HEK293T (cell line): ENCODE measurements at regions not wholly inside any gene's neighbourhood (a gene's known extent, or its start where the extent isn't known, plus 50 kb on each side); places are given as distances from the start of the nearest gene placed in this dataset.

Source experiments
- ARNT ChIP-seq: fragments of 450-650 bp; IDR thresholded peaks from 2 replicates; pipeline ENCODE4 v1.6.1; 2017; ENCODE audit warnings: mild to moderate bottlenecking
- BHLHE40 ChIP-seq: fragments of 450-650 bp; IDR thresholded peaks from 2 replicates; pipeline ENCODE4 v1.6.1; 2016; ENCODE audit warnings: mild to moderate bottlenecking, moderate library complexity, borderline replicate concordance
- ELF4 ChIP-seq: fragments of 450-650 bp; IDR thresholded peaks from 2 replicates; pipeline ENCODE4 v1.6.1; 2017; ENCODE audit warnings: antibody characterized with exemption
- FOXA1 ChIP-seq: fragments of 450-650 bp; IDR thresholded peaks from 2 replicates; pipeline ENCODE4 v1.6.1; 2016; ENCODE audit warnings: mild to moderate bottlenecking
- L3MBTL2 ChIP-seq: fragments of 450-650 bp; conservative IDR thresholded peaks from 2 replicates; pipeline ENCODE4 v1.6.1; 2016; ENCODE audit warnings: mild to moderate bottlenecking
- PKNOX1 ChIP-seq: fragments of 450-650 bp; IDR thresholded peaks from 2 replicates; pipeline ENCODE4 v1.6.1; 2016
- SP1 ChIP-seq: fragments of 450-650 bp; IDR thresholded peaks from 2 replicates; pipeline ENCODE4 v1.6.1; 2017
- ZNF384 ChIP-seq: fragments of 450-650 bp; IDR thresholded peaks from 2 replicates; pipeline ENCODE4 v1.6.1; 2016

- no peak for TF ChIP-seq BHLHE40
- TF ChIP-seq SP1 = no peak
- TF ChIP-seq L3MBTL2 = no peak
- TF ChIP-seq ELF4 = no peak
- TF ChIP-seq FOXA1 = no peak
- no peak for TF ChIP-seq ZNF384
- no peak for TF ChIP-seq ARNT
- TF ChIP-seq PKNOX1 = no peak
Measured at GRCh38 chr10:20429742-20430141, 467.4 kb downstream of the NEBL start.
